Activated T-cell treated with anti-CD3 and anti-CD28 coated beads, Interleukin-2, amount 50 U/mL, for 4 hours (primary cell): ENCODE measurements at regions not wholly inside any gene's neighbourhood (a gene's known extent, or its start where the extent isn't known, plus 50 kb on each side); places are given as distances from the start of the nearest gene placed in this dataset.
"Not testable (repeated sequence)": the region's sequence is repeated elsewhere in the genome, so short reads cannot be mapped to it uniquely, and the experiment has no call there.

Experiments used
- ATAC-seq, 2 donors: fragments of 200-7000 bp; cut with Tn5 transposase; one replicate each; pipeline ENCODE4 v1.10.0; 2021
- DNase-seq: peaks from one replicate; pipeline ENCODE4 v3.0.0-alpha.2; 2020
- H3K27me3 Mint-ChIP-seq: one replicate; pipeline ENCODE4 v1.8.0; 2021; ENCODE audit warnings: low read depth, mixed read lengths
- H3K36me3 Mint-ChIP-seq: one replicate; pipeline ENCODE4 v1.8.0; 2022; ENCODE audit warnings: mixed read lengths; ENCODE audit not compliant: insufficient read depth
- H3K4me1 Mint-ChIP-seq: one replicate; pipeline ENCODE4 v1.8.0; 2021; ENCODE audit warnings: low read depth, mixed read lengths
- H3K4me3 Mint-ChIP-seq: one replicate; pipeline ENCODE4 v1.8.0; 2021; ENCODE audit warnings: mild to moderate bottlenecking, moderate library complexity, mixed read lengths
- H3K9me3 Mint-ChIP-seq: one replicate; pipeline ENCODE4 v1.8.0; 2021; ENCODE audit warnings: mixed read lengths

GRCh38 chr7:63856466-63856865, 142.2 kb upstream of the ZNF722 start:
- not testable (repeated sequence) for H3K4me3 Mint-ChIP-seq, H3K27me3 Mint-ChIP-seq, H3K36me3 Mint-ChIP-seq, H3K4me1 Mint-ChIP-seq, ATAC-seq, DNase-seq
- peaks cover 24% of the 10 kb centered on the region for H3K9me3 Mint-ChIP-seq

GRCh38 chr7:63867127-63867526, 131.5 kb upstream of the ZNF722 start:
- Mint-ChIP-seq H3K4me1 (no peaks in the 10 kb centered on the region), H3K9me3 (peaks cover 35% of the 10 kb centered on the region), H3K4me3 (no peak overlapping the region)

GRCh38 chr7:63874242-63874641, 124.4 kb upstream of the ZNF722 start:
- H3K4me1 Mint-ChIP-seq, ATAC-seq, H3K36me3 Mint-ChIP-seq, DNase-seq, H3K27me3 Mint-ChIP-seq, H3K4me3 Mint-ChIP-seq: not testable (repeated sequence)
- peaks cover 45% of the 10 kb centered on the region for H3K9me3 Mint-ChIP-seq

More at GRCh38 chr7:63867127-63867526, 131.5 kb upstream of the ZNF722 start:
- Mint-ChIP-seq H3K27me3 (no peaks in the 10 kb centered on the region), H3K36me3 (no peaks in the 10 kb centered on the region)
- ATAC-seq (no peak), DNase-seq (no peak)

GRCh38 chr7:63876707-63877322, 121.8 kb upstream of the ZNF722 start:
- Mint-ChIP-seq H3K4me1 (no peaks in the 10 kb centered on the region), H3K4me3 (no peak overlapping the region), H3K9me3 (peaks cover 65% of the 10 kb centered on the region), H3K27me3 (no peaks in the 10 kb centered on the region), H3K36me3 (peaks cover 3% of the 10 kb centered on the region)
- DNase-seq (no peak), ATAC-seq (no peak)

- no peaks in the 10 kb centered on the region for H3K27me3 Mint-ChIP-seq
These were observed 111.6 kb upstream of the ZNF722 start for GRCh38 chr7:63887031-63887430.

GRCh38 chr7:63899691-63900393, 98.8 kb upstream of the ZNF722 start:
- no peaks in the 10 kb centered on the region for H3K27me3 Mint-ChIP-seq
- peak overlapping the region; percentile 96 for H3K4me3 Mint-ChIP-seq
- H3K4me1 Mint-ChIP-seq, result peaks cover 10% of the 10 kb centered on the region
- H3K36me3 Mint-ChIP-seq, result no peaks in the 10 kb centered on the region
- H3K9me3 Mint-ChIP-seq, result peaks cover 17% of the 10 kb centered on the region
- DNase-seq (peak; percentile 82), ATAC-seq (peak; percentile 83 to 85)

More at GRCh38 chr7:63887031-63887430, 111.6 kb upstream of the ZNF722 start:
- Mint-ChIP-seq H3K36me3 (no peaks in the 10 kb centered on the region), H3K9me3 (peaks cover 29% of the 10 kb centered on the region), H3K4me1 (no peaks in the 10 kb centered on the region), H3K4me3 (no peak overlapping the region)
- DNase-seq, result no peak
- ATAC-seq, result no peak

- Mint-ChIP-seq H3K9me3 (peaks cover 17% of the 10 kb centered on the region), H3K4me1 (peaks cover 10% of the 10 kb centered on the region), H3K36me3 (peaks cover 2% of the 10 kb centered on the region), H3K27me3 (no peaks in the 10 kb centered on the region), H3K4me3 (peak overlapping the region; percentile 96)
- peak; percentile 95 to 97 for ATAC-seq
- DNase-seq, result peak; percentile 86
These were observed 98.0 kb upstream of the ZNF722 start for GRCh38 chr7:63900394-63901203.

GRCh38 chr7:63901204-63901506, 97.5 kb upstream of the ZNF722 start:
- ATAC-seq, result peak in 1 of 2 donors; percentile 2
- not testable (repeated sequence) for H3K4me1 Mint-ChIP-seq, DNase-seq, H3K27me3 Mint-ChIP-seq, H3K36me3 Mint-ChIP-seq
- Mint-ChIP-seq H3K4me3 (peak overlapping the region; percentile 96), H3K9me3 (peaks cover 17% of the 10 kb centered on the region)

GRCh38 chr7:63918986-63919385, 79.7 kb upstream of the ZNF722 start:
- DNase-seq (no peak), ATAC-seq (no peak)
- Mint-ChIP-seq H3K4me1 (no peaks in the 10 kb centered on the region), H3K9me3 (peaks cover 4% of the 10 kb centered on the region), H3K36me3 (peaks cover 3% of the 10 kb centered on the region), H3K27me3 (no peaks in the 10 kb centered on the region), H3K4me3 (no peak overlapping the region)

GRCh38 chr7:63925262-63925625, 73.4 kb upstream of the ZNF722 start:
- Mint-ChIP-seq H3K27me3 (no peaks in the 10 kb centered on the region), H3K9me3 (peaks cover 16% of the 10 kb centered on the region), H3K36me3 (no peaks in the 10 kb centered on the region), H3K4me3 (peak overlapping the region; percentile 91), H3K4me1 (peaks cover 13% of the 10 kb centered on the region)
- no peak for ATAC-seq
- no peak for DNase-seq

GRCh38 chr7:63925626-63926460, 72.8 kb upstream of the ZNF722 start:
- Mint-ChIP-seq H3K27me3 (no peaks in the 10 kb centered on the region), H3K4me1 (peaks cover 13% of the 10 kb centered on the region), H3K4me3 (peak overlapping the region; percentile 91), H3K36me3 (no peaks in the 10 kb centered on the region), H3K9me3 (peaks cover 19% of the 10 kb centered on the region)
- ATAC-seq, result peak; percentile 96 to 97
- DNase-seq, result peak; percentile 84

GRCh38 chr7:63927261-63927660, 71.4 kb upstream of the ZNF722 start:
- peaks cover 15% of the 10 kb centered on the region for H3K9me3 Mint-ChIP-seq
- DNase-seq (no peak), ATAC-seq (no peak)
- no peaks in the 10 kb centered on the region for H3K36me3 Mint-ChIP-seq
- H3K4me3 Mint-ChIP-seq, result peak overlapping the region; percentile 91
- no peaks in the 10 kb centered on the region for H3K27me3 Mint-ChIP-seq
- peaks cover 13% of the 10 kb centered on the region for H3K4me1 Mint-ChIP-seq

- Mint-ChIP-seq H3K36me3 (no peaks in the 10 kb centered on the region), H3K4me3 (no peak overlapping the region), H3K9me3 (peaks cover 9% of the 10 kb centered on the region), H3K27me3 (no peaks in the 10 kb centered on the region), H3K4me1 (peaks cover 2% of the 10 kb centered on the region)
- ATAC-seq (no peak), DNase-seq (no peak)
These were observed 67.5 kb upstream of the ZNF722 start for GRCh38 chr7:63931057-63931600.
